SK-N-SH (cell line): ENCODE measurements at regions not wholly inside any gene's neighbourhood (a gene's known extent, or its start where the extent isn't known, plus 50 kb on each side); places are given as distances from the start of the nearest gene placed in this dataset.

Experiments
- EZH2phosphoT487 ChIP-seq: fragments of 200-600 bp; sonication (generic); IDR thresholded peaks from 2 replicates; pipeline ENCODE4 v1.6.1; 2017; ENCODE audit warnings: low read depth, mixed run types, mild to moderate bottlenecking, antibody characterized with exemption, moderate library complexity, borderline replicate concordance
- GABPA ChIP-seq: IDR thresholded peaks from 2 replicates; pipeline ENCODE4 v1.4.0; 2012; ENCODE audit warnings: low read depth, mild to moderate bottlenecking
- RXRA ChIP-seq: IDR thresholded peaks from 2 replicates; pipeline ENCODE4 v1.4.0; 2012; ENCODE audit warnings: low read depth, mild to moderate bottlenecking, borderline replicate concordance
- TAF1 ChIP-seq: IDR thresholded peaks from 2 replicates; pipeline ENCODE4 v1.6.1; 2012; ENCODE audit warnings: low read depth, mild to moderate bottlenecking, low read length, moderate library complexity, borderline replicate concordance
- TF ChIP-seq, protein P1 (sequence below): fragments of 150-350 bp; IDR thresholded peaks from 2 replicates; pipeline ENCODE4 v1.6.1; 2017; ENCODE audit warnings: antibody characterized with exemption, low read length, low read depth, borderline replicate concordance
- TF ChIP-seq, protein P2 (sequence below): fragments of 200-600 bp; sonication (generic); IDR thresholded peaks from 2 replicates; pipeline ENCODE4 v1.6.1; 2017; ENCODE audit warnings: antibody characterized with exemption, mild to moderate bottlenecking, moderate library complexity
- TF ChIP-seq, protein P3 (sequence below): IDR thresholded peaks from 2 replicates; pipeline ENCODE4 v1.4.0; 2012; ENCODE audit warnings: low read depth, borderline replicate concordance
- TF ChIP-seq, protein P4 (sequence below): IDR thresholded peaks from 2 replicates; pipeline ENCODE4 v1.4.0; 2012; ENCODE audit warnings: low read depth
- TF ChIP-seq, protein P5 (sequence below): IDR thresholded peaks from 2 replicates; pipeline ENCODE4 v1.4.0; 2012; ENCODE audit warnings: low read depth, borderline replicate concordance

DNA sequence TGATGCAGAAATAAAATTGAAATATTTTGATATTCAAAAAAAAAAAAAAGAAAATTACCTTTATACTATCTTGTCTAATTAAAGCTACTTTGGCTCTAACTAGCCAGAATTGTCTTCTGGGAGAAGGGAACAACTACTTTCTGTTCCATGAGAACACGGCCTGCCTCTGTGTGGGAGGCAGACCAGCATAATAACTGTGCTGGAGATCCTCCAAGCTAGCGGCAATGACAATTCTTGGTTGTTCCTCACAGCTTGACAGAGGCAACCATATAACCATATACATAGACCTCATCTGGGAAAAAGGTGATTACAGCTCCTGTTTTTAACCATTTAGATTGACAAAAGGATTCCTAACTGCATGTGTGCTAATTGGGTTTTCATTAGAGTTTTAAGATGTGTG, 95.7 kb downstream of the RBMX2 start:
- TF ChIP-seq, protein P1, sequence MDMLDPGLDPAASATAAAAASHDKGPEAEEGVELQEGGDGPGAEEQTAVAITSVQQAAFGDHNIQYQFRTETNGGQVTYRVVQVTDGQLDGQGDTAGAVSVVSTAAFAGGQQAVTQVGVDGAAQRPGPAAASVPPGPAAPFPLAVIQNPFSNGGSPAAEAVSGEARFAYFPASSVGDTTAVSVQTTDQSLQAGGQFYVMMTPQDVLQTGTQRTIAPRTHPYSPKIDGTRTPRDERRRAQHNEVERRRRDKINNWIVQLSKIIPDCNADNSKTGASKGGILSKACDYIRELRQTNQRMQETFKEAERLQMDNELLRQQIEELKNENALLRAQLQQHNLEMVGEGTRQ: no peak
- TF ChIP-seq, protein P2, sequence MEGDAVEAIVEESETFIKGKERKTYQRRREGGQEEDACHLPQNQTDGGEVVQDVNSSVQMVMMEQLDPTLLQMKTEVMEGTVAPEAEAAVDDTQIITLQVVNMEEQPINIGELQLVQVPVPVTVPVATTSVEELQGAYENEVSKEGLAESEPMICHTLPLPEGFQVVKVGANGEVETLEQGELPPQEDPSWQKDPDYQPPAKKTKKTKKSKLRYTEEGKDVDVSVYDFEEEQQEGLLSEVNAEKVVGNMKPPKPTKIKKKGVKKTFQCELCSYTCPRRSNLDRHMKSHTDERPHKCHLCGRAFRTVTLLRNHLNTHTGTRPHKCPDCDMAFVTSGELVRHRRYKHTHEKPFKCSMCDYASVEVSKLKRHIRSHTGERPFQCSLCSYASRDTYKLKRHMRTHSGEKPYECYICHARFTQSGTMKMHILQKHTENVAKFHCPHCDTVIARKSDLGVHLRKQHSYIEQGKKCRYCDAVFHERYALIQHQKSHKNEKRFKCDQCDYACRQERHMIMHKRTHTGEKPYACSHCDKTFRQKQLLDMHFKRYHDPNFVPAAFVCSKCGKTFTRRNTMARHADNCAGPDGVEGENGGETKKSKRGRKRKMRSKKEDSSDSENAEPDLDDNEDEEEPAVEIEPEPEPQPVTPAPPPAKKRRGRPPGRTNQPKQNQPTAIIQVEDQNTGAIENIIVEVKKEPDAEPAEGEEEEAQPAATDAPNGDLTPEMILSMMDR: no peak
- TF ChIP-seq GABPA (no peak), TAF1 (no peak), EZH2phosphoT487 (no peak), RXRA (no peak)
- TF ChIP-seq, protein P3, sequence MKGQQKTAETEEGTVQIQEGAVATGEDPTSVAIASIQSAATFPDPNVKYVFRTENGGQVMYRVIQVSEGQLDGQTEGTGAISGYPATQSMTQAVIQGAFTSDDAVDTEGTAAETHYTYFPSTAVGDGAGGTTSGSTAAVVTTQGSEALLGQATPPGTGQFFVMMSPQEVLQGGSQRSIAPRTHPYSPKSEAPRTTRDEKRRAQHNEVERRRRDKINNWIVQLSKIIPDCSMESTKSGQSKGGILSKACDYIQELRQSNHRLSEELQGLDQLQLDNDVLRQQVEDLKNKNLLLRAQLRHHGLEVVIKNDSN: no peak
- TF ChIP-seq, protein P4, sequence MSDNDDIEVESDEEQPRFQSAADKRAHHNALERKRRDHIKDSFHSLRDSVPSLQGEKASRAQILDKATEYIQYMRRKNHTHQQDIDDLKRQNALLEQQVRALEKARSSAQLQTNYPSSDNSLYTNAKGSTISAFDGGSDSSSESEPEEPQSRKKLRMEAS: no peak
- TF ChIP-seq, protein P5, sequence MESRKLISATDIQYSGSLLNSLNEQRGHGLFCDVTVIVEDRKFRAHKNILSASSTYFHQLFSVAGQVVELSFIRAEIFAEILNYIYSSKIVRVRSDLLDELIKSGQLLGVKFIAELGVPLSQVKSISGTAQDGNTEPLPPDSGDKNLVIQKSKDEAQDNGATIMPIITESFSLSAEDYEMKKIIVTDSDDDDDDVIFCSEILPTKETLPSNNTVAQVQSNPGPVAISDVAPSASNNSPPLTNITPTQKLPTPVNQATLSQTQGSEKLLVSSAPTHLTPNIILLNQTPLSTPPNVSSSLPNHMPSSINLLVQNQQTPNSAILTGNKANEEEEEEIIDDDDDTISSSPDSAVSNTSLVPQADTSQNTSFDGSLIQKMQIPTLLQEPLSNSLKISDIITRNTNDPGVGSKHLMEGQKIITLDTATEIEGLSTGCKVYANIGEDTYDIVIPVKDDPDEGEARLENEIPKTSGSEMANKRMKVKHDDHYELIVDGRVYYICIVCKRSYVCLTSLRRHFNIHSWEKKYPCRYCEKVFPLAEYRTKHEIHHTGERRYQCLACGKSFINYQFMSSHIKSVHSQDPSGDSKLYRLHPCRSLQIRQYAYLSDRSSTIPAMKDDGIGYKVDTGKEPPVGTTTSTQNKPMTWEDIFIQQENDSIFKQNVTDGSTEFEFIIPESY: no peak
